ENCODE measurements at regions not wholly inside any gene's neighbourhood (a gene's known extent, or its start where the extent isn't known, plus 50 kb on each side); places are given as distances from the start of the nearest gene placed in this dataset.

DNA sequence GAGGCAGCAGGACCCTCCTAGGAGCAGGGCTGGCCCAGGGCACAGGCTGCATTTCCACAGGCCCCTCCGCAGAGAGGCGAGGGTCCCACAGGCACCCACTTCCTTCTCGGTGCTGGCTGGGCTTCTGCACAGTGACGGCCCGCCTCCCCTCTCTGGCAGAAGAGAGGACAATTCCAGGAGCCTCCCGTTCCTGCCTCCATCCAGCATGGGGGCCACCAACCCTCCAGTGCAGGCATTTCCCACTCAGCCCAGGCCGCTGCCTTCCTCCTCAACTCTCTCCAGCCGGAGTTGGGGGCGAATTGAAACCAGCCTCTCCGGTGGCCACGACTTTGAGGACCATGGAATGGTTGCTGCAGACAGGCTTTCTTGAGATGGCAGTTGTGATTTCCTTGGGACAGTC lies 125.0 kb upstream of the PPP2R2D start:
- DNase-seq (ENCODE audit: low spot score), result no peak

DNA sequence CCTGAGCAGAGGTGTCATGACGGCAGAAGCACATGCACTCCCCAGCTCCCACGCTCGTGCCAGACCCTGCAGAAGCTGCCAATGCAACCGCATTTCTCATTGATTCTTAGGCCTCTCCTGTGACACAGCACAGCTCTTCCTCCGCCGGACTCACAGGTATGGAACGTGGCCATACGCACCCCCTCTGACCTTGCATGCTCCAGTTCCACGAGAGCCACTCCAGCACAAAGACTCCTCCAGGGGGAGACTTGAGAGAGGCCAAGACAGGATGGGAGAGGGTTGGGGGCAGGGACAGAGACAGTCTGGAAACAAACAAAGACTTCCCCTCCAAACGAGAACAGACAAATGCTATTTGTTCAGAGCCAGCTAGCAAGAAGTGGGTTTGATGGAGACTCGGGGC lies 124.3 kb upstream of the PPP2R2D start:
- no peak for DNase-seq (ENCODE audit: low spot score)

DNA sequence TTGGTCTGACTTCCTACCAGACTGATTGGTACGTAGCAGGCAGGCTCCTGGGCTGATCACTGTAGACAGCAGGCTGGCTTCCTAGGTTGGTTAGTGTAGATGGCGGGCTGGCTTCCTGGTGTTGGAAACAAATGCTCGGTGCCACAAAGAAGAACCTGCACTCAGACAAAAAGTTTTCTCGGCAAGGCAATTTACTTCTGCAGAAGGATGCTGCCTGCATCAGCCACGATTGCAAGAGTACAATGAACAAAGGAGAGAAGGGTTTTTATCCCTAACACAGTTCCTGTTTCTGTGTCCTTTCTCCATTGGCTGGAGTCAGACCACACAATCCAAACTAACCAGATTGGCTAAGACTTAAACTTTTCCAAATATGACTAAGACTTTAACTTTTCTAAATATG lies 123.6 kb upstream of the PPP2R2D start:
- no peak for DNase-seq (ENCODE audit: low spot score)

DNA sequence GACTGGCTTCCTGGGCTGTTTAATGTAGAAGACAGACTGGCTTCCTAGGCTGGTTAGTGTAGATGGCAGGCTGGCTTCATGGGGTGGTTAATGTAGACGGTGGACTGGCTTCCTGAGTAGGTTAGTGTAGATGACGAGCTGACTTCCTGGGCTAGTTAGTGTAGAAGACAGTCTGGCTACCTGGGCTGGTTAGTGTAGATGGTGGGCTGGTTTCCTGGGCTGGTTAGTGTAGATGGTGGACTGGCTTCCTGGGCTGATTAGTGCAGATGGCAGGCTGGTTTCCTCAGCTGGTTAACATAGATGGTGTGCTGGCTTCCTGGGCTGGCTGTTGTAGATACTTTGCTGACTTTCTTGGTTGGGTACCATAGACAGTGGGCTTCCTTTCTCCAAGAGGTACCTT lies 122.9 kb upstream of the PPP2R2D start:
- DNase-seq (ENCODE audit: low spot score), result no peak

DNA sequence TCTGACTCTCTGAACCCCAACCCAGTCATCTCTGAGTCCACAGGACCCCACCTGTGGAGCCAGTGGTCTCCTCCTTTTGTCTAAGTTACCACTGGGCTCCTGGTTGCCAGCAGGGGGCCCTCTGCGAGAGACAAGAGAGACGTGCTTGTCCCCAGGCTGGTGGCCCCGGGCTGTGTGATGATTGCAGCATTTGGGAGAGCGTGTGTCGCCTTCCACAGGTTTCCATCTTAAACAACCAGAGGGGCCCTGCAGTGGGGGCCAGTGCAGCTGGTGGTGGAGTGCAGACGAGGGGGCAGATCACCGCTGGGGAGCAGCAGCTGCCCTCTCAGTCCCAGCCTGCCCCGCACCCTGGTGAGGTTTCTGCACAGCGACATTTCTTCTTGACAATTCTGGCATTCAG lies 122.4 kb upstream of the PPP2R2D start:
- DNase-seq (ENCODE audit: low spot score), result no peak

GRCh38 chr10:131778842-131779241 lies 122.0 kb upstream of the PPP2R2D start:
- DNase-seq (ENCODE audit: low spot score), result no peak

- DNase-seq (ENCODE audit: low spot score), result no peak
Observed at GRCh38 chr10:131779661-131780394, 121.0 kb upstream of the PPP2R2D start.

GRCh38 chr10:131781076-131781475 lies 119.7 kb upstream of the PPP2R2D start:
- no peak for DNase-seq (ENCODE audit: low spot score)

GRCh38 chr10:131781791-131782190 lies 119.0 kb upstream of the PPP2R2D start:
- DNase-seq (ENCODE audit: low spot score), result no peak

- no peak for DNase-seq (ENCODE audit: low spot score)
Observed at GRCh38 chr10:131784363-131785120, 116.3 kb upstream of the PPP2R2D start.

GRCh38 chr10:131785121-131785460 lies 115.7 kb upstream of the PPP2R2D start:
- no peak for DNase-seq (ENCODE audit: low spot score)

GRCh38 chr10:131786756-131787605 lies 113.8 kb upstream of the PPP2R2D start:
- no peak for DNase-seq (ENCODE audit: low spot score)

GRCh38 chr10:131787961-131788360 lies 112.8 kb upstream of the PPP2R2D start:
- no peak for DNase-seq (ENCODE audit: low spot score)

DNA sequence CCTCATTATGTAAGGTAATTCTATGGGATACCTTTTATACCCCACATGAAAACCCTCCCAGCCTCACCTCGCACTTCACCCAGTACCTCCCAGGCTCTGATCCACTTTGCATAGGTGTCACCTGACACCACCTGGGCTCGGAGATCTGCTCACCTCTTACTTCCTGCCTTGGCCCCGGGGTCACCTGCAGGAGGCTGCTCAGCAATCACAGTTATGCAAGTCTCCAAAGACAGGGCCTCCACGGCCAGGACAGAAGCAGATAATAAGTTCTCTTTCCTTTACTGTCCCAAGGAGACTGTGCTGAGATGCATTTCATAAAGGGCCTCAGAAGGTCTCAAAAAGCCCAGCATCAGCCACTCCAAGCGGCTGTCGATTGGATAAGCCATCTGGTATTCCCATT lies 112.4 kb upstream of the PPP2R2D start:
- DNase-seq (ENCODE audit: low spot score), result no peak

DNA sequence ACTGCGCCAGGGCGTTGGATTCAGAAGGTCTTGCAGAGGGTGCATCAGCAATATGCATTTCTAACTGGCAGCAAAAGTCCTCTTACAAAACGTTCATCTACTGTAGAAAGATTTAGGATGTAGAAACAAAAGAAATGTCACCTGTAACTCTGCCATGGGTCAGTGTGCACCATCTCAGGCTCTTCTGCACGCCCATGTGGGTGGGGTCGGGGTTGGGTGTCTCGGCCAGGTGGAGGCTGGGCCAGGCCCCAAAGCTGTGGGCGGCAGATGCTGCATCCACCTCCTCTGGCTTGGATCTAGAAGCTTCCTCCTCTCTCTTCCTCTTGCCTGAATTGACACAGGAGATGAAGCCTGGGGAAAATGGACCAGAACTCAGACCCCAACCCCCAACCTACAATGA lies 111.3 kb upstream of the PPP2R2D start:
- DNase-seq (ENCODE audit: low spot score), result no peak

DNA sequence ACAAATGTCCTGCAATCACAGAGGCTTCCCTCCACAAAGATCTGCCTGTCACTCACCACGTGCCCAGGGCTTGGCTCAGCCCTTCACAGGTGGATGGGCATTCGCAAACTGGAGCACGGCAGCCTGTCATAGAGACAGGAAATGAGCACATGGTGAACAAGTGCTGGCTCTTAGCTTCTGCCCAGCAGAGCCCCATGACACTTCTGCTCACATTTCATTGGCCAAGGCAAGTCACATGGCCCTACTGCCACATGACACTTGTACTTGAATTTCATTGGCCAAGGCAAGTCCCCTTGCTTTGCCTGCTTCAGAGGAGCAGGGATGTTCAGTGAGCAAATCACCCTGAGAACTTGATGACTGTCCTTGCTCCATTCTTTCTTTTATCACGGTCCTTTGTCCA lies 110.8 kb upstream of the PPP2R2D start:
- DNase-seq (ENCODE audit: low spot score), result no peak

DNA sequence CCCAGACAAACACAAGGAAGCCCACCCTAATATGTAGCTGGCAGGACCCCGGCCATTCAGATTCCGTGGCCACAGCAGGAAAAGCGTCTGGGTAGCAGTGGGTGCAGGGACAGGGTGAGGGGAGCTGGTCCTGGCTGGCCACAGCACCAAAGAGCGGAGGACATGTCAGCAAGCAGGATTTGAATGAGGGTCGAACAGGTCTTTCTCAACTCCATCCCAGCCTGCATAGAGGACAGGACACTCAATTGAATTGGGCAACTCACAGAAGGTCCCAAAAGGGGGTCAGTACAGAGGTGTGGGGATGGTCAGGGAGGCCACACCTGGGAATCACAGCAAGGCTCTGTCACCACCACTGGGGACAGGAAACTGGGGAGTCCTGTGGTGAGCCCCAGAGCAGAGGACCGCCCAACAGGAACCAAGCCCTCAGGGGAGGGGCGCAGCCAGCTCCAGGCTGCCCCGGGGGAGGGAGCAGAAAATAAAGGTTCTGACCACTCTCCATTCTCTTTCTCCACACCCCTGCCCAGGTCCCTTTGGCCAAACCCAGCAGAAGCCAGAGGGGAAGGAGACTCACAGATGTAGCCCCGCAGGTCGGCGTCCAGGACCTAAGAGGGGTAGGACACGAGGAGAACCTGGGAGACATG lies 108.7 kb upstream of the PPP2R2D start:
- DNase-seq (ENCODE audit: low spot score), result no peak

GRCh38 chr10:131792809-131793208 lies 108.0 kb upstream of the PPP2R2D start:
- no peak for DNase-seq (ENCODE audit: low spot score)

DNA sequence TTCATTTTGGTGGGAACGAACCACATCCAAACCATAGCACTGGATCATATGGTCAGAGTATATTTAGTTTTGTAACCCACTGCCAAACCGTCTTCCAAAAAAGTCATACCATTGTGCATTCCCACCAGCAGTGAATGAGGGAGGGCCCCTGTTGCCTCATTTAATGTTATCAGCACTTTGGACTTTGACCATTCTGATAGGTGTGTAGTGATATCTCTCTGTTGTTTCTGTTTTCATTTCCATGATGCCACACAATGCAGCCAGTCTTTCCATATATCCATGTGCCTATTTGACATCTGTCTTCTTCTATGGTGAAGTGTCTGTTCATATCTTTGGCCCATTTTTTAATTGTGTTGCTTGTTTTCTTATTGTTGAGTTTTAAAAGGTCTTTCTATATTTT lies 105.0 kb upstream of the PPP2R2D start:
- no peak for DNase-seq (ENCODE audit: low spot score)

- no peak for DNase-seq (ENCODE audit: low spot score)
Observed at GRCh38 chr10:131797626-131798025, 103.2 kb upstream of the PPP2R2D start.

DNA sequence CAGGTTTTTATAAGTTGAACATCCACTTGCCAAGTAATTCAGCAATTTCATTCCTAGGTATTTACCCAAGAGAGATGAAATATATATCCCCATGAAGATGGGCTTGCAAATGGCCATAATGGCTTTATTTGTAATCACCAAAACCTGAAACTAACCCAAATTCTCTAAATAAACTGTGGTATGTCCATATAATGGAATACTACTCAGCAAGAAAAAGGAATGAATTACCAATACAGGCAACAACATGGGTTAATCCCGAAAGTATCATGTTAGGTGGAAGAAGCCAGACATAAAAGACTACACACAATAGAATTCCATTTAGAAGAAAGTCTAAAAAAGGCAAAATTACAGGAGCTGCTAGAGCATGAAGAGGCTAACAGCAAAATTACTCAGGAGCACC lies 101.4 kb upstream of the PPP2R2D start:
- no peak for DNase-seq (ENCODE audit: low spot score)

GRCh38 chr10:131802156-131802915 lies 98.5 kb upstream of the PPP2R2D start:
- no peak for DNase-seq (ENCODE audit: low spot score)

All from COLO829 (cell line).